Large intestine (tissue), 3 donors: ENCODE measurements at regions not wholly inside any gene's neighbourhood (a gene's known extent, or its start where the extent isn't known, plus 50 kb on each side); places are given as distances from the start of the nearest gene placed in this dataset.
"Not testable (repeated sequence)": the region's sequence is repeated elsewhere in the genome, so short reads cannot be mapped to it uniquely, and the experiment has no call there.

Experiments
- DNase-seq, 2 donors: peaks; one replicate each; pipeline versions ENCODE4 v3.0.0 to v3.0.0-alpha.2; 2013
- H3K27ac ChIP-seq: one replicate; pipeline ENCODE4 v1.5.1; 2013; ENCODE audit warnings: low read length
- H3K27me3 ChIP-seq: 2 replicates; pipeline ENCODE4 v1.6.1; 2013; ENCODE audit warnings: low read length; ENCODE audit not compliant: control insufficient read depth, insufficient read depth
- H3K36me3 ChIP-seq: 2 replicates; pipeline ENCODE4 v1.6.1; 2013; ENCODE audit warnings: low read length; ENCODE audit not compliant: control insufficient read depth, insufficient read depth
- H3K4me1 ChIP-seq: one replicate; pipeline ENCODE4 v1.6.1; 2013; ENCODE audit warnings: low read length; ENCODE audit not compliant: control insufficient read depth, insufficient read depth
- H3K4me3 ChIP-seq: one replicate; pipeline ENCODE4 v1.5.1; 2013; ENCODE audit warnings: low read length
- H3K9me3 ChIP-seq: one replicate; pipeline ENCODE4 v1.6.1; 2013; ENCODE audit warnings: mild to moderate bottlenecking, low read depth, low read length, moderate library complexity; ENCODE audit not compliant: control insufficient read depth
- WGBS: methylation state at CpG from one replicate; pipeline ENCODE4 v1.1.5; 2013; ENCODE audit warnings: low lambda C conversion rate; ENCODE audit not compliant: insufficient coverage; 5-methylcytosine and 5-hydroxymethylcytosine counted together

DNA sequence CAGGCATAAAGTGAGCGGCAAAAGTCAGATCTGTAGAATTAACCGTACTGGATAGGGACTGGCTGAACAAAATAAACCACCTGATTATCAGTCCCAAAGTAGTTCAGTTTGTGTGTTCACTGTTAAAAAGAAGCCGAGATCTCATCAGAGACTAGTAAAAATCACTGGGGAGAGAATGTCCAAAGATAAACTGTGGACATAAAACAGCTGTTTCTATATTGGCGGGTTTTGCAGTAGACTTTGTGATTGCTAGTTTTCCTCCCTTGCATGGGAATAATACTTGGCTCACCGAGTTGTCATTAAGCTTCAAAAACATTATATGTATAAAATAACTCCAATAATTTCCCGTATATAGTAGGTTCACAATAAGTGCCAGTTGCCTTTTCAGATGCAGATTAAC, 114.2 kb upstream of the ID4 start:
- Histone ChIP-seq H3K27me3 (peaks cover 2% of the 10 kb centered on the region), H3K36me3 (no peaks in the 10 kb centered on the region), H3K4me3 (no peak overlapping the region), H3K9me3 (no peaks in the 10 kb centered on the region), H3K4me1 (no peaks in the 10 kb centered on the region), H3K27ac (no peak overlapping the region)
- WGBS = 88% methylated on average over 3 of the region's 6 CpGs
- no peak for DNase-seq

DNA sequence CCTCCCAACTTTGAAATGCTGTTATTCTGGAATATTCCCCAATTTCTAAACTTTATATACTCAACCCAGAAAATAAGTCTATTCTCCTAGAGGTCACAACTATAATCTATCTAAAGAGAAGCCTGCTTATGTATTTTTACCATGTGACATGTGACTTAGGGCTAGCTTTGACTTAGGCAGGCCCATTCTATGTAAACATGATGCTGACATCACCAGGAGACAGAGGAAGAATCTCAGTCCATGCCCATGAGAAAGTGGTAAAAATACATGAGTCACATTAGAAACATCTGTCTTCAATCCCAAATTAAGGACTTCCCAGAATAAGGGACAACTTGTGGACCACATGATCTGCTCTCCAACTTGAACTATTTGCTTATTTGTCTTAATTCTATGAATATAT, 113.6 kb upstream of the ID4 start:
- DNase-seq = no peak
- no peaks in the 10 kb centered on the region for H3K4me1 ChIP-seq
- no peak overlapping the region for H3K27ac ChIP-seq
- H3K4me3 ChIP-seq = no peak overlapping the region
- H3K27me3 ChIP-seq = peaks cover 2% of the 10 kb centered on the region
- no peaks in the 10 kb centered on the region for H3K9me3 ChIP-seq
- no peaks in the 10 kb centered on the region for H3K36me3 ChIP-seq

DNA sequence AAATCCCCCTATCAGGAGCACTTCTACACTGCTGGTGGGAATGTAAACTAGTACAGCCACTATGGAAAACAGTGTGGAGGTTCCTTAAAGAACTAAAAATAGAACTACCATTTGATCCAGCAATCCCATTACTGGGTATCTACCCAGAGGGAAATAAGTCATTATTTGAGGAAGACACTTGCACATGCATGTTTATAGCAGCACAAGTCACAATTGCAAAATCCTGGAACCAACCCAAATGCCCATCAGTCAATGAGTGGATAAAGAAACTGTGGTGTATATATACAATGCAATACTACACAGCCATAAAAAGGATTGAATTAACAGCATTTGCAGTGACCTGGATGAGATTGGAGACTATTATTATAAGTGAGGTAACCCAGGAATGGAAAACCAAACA, 111.7 kb upstream of the ID4 start:
- H3K27me3 ChIP-seq, DNase-seq, H3K4me1 ChIP-seq, H3K4me3 ChIP-seq, H3K36me3 ChIP-seq, H3K9me3 ChIP-seq, H3K27ac ChIP-seq: not testable (repeated sequence)

DNA sequence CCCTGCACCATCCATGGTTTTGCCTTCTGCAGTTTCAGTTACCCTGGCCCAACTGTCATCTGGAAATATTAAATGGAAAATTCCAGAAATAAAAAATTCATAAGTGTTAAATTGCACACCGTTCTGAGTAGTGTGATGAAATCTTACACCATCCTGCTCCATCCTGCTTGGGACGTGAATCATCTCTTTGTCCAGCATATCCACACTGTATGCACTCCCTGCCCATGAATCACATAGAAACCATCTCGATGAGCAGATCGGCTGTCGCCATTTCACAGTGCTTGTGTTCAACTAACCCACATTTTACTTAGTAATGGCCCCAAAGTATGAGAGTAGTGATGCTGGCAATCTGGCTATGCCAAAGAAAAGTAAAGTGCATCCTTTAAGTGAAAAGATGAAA, 105.9 kb upstream of the ID4 start:
- no peaks in the 10 kb centered on the region for H3K36me3 ChIP-seq
- H3K27me3 ChIP-seq = no peaks in the 10 kb centered on the region
- H3K4me1 ChIP-seq = no peaks in the 10 kb centered on the region
- H3K4me3 ChIP-seq = no peak overlapping the region
- 100% methylated on average over 3 of the region's 5 CpGs for WGBS
- H3K9me3 ChIP-seq = no peaks in the 10 kb centered on the region
- DNase-seq = no peak
- H3K27ac ChIP-seq = no peak overlapping the region

DNA sequence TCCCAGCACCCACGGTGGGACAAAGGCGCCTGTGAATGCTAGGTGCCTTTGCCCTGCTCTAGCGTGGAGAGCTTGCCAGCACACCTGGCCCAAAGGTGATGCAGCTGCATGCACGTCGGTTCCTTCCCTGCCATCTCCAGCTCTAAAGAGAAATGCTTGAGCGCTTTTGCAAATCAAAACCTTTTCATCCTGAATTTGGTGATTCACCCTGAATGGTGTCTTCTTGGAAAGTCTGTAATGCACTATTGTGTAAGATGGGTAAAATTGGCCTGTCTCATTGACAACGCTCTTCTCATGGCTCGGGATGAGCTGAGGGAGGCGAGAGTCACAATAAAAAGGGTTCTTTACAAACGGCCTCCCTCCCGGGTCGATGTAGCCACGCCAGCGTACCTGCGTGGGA, 103.1 kb upstream of the ID4 start:
- Histone ChIP-seq H3K27ac (no peak overlapping the region), H3K4me3 (no peak overlapping the region), H3K36me3 (no peaks in the 10 kb centered on the region), H3K27me3 (no peaks in the 10 kb centered on the region), H3K9me3 (no peaks in the 10 kb centered on the region), H3K4me1 (no peaks in the 10 kb centered on the region)
- no CpG with 5 or more reads among the region's 15 CpGs for WGBS
- DNase-seq = no peak

DNA sequence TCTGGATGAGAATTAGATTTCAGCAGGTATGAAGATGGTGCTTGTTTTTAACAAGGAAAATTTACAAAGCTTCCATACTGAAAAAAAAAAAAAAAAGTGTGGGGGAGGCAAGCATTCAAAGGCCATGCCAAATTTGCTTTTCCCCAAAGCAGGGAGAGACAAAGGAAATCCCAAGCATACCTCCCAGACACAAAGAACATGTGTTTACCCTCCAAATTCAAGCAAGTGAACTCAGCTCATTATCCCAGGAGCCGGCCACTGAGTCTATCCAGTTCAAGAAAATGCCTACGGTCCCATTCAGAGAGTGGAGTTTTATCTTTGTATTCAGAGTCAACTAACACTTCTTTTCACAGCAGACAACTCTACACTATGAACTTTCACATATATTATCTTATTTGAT, 102.7 kb upstream of the ID4 start:
- Histone ChIP-seq H3K4me3 (no peak overlapping the region), H3K36me3 (no peaks in the 10 kb centered on the region), H3K4me1 (no peaks in the 10 kb centered on the region), H3K9me3 (no peaks in the 10 kb centered on the region), H3K27ac (no peak overlapping the region), H3K27me3 (no peaks in the 10 kb centered on the region)
- WGBS = no CpG with 5 or more reads among the region's 2 CpGs
- no peak for DNase-seq

DNA sequence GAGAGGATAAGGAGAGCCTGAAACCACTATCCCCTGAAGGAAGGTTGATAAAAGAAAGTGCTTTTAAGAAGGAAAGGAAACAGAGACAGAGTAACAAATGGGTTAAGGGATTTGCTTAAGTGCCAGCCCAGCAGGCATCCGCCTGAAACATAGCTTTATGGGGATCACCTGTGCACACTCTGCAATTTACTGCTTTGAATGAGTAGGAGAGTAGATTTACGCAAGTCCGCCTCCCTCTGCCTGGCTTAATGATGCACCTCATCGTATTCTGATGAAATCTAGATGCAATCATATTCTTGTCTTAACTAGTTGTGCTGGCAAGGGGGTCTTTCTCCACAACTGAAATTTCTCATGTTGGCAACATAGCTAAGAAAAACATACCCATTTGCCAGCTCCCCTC, 101.1 kb upstream of the ID4 start:
- H3K9me3 ChIP-seq = no peaks in the 10 kb centered on the region
- no peak for DNase-seq
- WGBS = no CpG with 5 or more reads among the region's 4 CpGs
- H3K27ac ChIP-seq = no peak overlapping the region
- no peaks in the 10 kb centered on the region for H3K27me3 ChIP-seq
- H3K4me3 ChIP-seq = no peak overlapping the region
- H3K36me3 ChIP-seq = no peaks in the 10 kb centered on the region
- no peaks in the 10 kb centered on the region for H3K4me1 ChIP-seq

DNA sequence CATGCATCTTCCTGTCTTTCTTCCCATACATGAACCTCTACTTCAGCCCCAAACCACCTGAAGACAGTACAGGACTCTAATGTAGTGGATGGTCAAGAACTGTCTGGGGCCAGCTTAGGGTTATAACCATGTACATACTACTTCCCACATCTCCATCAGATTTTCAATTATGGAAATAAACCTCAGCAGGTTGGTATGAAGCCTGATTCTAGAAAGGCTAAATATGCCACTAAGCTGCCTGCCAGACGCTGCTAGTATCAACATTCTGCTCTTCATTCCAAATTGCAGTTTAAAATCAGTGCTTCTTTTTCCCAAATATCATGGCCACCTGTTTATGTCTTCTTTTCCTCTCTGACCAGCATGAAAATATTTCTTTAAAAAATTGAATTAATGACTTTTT, 99.2 kb upstream of the ID4 start:
- Histone ChIP-seq H3K36me3 (no peaks in the 10 kb centered on the region), H3K27me3 (no peaks in the 10 kb centered on the region), H3K9me3 (no peaks in the 10 kb centered on the region), H3K4me1 (no peaks in the 10 kb centered on the region), H3K27ac (no peak overlapping the region), H3K4me3 (no peak overlapping the region)
- DNase-seq = no peak
- no CpG with 5 or more reads among the region's 1 CpG for WGBS

DNA sequence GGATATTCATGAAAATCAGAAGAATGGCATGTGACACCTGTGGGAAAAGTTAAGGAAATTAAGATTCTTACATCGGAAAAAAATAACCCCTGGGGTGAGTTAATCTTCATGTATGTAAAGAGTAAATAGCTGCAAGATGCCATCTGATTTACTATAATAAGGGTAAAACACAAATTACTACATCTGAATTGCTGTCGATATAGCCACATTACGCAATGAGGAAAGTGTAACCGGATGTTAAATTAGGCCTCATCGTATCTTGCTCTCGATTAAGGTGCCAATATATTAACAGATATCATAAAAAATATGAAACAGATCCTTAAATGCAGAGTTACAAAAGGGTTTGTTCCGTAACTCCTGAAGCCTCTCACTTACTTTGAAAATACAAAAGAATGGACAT, 87.4 kb upstream of the ID4 start:
- DNase-seq = no peak
- H3K27ac ChIP-seq = no peak overlapping the region
- H3K4me1 ChIP-seq = no peaks in the 10 kb centered on the region
- no peak overlapping the region for H3K4me3 ChIP-seq
- H3K36me3 ChIP-seq = no peaks in the 10 kb centered on the region
- H3K27me3 ChIP-seq = no peaks in the 10 kb centered on the region
- H3K9me3 ChIP-seq = no peaks in the 10 kb centered on the region
- WGBS = no CpG with 5 or more reads among the region's 7 CpGs

DNA sequence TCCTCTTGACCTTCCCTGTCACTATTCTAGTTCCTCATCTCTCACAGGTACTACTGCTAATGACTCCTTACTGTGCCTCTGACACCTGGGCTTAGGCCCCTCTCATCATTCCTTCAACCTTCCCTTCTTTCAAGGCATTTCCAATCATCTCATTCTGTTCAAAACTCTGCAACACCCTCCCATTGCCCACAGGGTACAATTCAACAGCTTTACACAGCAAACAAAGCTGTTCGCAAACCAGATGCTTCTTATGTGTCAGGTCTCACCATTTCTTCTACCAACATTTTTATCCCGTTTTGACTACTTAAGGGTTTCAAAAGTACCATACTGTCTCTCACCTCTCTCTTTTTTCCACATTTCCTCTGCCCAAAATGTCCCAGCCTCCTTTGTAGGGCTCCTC, 84.4 kb upstream of the ID4 start:
- no peak for DNase-seq
- Histone ChIP-seq H3K9me3 (no peaks in the 10 kb centered on the region), H3K27me3 (no peaks in the 10 kb centered on the region), H3K4me1 (no peaks in the 10 kb centered on the region), H3K27ac (no peak overlapping the region), H3K4me3 (no peak overlapping the region), H3K36me3 (no peaks in the 10 kb centered on the region)
- 78% methylated on average over 2 of the region's 2 CpGs for WGBS

DNA sequence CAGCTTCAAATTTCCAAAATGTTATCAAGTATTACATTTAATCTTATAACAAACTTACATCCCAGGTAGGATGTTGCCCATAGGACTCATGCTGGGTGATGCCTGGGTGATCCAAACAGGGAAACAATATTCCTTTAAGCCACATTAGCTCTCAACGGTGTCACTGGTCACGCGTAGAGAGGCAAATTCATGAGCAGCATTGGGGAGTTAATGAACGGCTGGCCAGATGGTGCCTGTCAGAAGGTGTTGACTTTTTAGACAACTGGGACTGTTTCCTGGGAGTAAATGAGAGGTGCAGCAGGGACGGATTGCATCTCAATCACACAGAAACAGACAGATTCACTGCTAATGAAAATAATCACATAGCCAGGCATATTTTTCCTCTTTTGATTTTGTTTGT, 83.3 kb upstream of the ID4 start:
- no peaks in the 10 kb centered on the region for H3K36me3 ChIP-seq
- H3K4me3 ChIP-seq = no peak overlapping the region
- no peaks in the 10 kb centered on the region for H3K9me3 ChIP-seq
- DNase-seq = peak in 1 of 2 donors; percentile 16
- H3K27ac ChIP-seq = no peak overlapping the region
- H3K27me3 ChIP-seq = no peaks in the 10 kb centered on the region
- no CpG with 5 or more reads among the region's 5 CpGs for WGBS
- H3K4me1 ChIP-seq = no peaks in the 10 kb centered on the region

DNA sequence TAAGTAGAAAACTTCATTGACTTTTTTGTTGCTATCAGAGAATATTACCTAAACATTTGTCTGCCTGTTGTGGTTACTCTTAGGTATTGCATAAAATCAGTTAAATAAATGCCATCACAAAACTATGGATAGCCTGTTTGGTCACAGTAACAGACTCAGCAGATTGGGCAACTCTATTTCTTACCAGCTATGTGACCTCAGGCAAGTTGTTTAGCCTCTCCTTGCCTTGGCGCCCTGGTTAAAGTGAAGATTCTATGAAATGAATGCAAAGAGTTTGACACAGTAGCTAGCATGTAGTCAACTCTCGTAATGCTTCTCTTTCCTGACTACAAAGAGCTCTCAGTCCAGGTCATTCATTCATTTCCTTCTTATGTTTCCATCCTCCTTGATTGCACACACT, 82.5 kb upstream of the ID4 start:
- H3K4me3 ChIP-seq = no peak overlapping the region
- 100% methylated on average over 2 of the region's 2 CpGs for WGBS
- H3K4me1 ChIP-seq = no peaks in the 10 kb centered on the region
- no peaks in the 10 kb centered on the region for H3K36me3 ChIP-seq
- no peak for DNase-seq
- H3K9me3 ChIP-seq = no peaks in the 10 kb centered on the region
- H3K27ac ChIP-seq = no peak overlapping the region
- H3K27me3 ChIP-seq = no peaks in the 10 kb centered on the region
